ENCODE measurements at regions not wholly inside any gene's neighbourhood (a gene's known extent, or its start where the extent isn't known, plus 50 kb on each side); places are given as distances from the start of the nearest gene placed in this dataset.

DNA sequence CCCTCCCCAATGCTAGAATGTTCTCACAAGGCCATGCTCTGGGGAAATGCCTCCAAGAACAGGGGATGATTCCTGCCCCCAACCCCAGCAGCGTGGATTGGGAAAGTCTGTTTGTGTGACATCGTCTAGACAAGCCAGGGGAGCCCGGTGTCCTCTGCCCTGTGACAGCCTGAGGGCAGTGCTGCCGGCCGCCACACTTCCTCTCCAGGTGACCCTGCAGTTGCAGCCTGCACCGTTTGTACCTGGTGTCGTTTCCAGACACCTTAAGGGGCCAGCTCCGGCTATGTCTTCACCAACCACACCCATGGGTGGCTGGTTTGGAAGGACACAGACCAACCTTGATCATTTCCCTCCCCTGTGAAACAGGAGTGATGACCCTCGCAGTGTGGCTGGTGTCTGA is 372.6 kb downstream of the BCL11B start (continued):
- no peak for TF ChIP-seq RARA (CRISPR knock-in tag; IDR thresholded peaks at IDR 0.05)
- no peak for TF ChIP-seq KMT2B (CRISPR knock-in tag; IDR thresholded peaks at IDR 0.05)
- no peak for TF ChIP-seq NFIB (CRISPR knock-in tag; IDR thresholded peaks at IDR 0.05; ENCODE audit: borderline replicate concordance)
- TF ChIP-seq ISL2 (CRISPR knock-in tag; IDR thresholded peaks at IDR 0.05) = no peak
- TF ChIP-seq SOX5 (CRISPR knock-in tag; IDR thresholded peaks at IDR 0.05; ENCODE audit: borderline replicate concordance) = no peak

DNA sequence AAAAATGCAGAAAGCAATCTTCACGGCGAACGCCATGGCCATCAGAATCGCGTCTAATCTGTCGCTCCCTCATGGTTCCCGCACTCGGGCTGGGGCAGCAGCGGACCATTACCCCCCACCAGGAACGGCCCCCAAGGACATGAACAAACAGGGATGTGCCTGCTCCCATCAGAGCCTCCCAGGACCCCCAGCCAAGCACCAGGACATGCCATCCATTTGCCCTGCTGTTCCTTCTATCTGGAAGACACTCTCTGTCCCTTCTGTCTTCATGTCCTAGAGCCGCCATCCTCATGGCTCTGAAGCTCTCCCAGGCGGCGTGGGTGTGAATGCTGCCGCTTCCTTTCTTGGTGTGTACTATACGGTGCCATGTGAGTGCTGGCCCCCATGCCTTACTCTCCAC is 371.8 kb downstream of the BCL11B start:
- no peaks in the 10 kb centered on the region for H3K36me3 ChIP-seq (replicated peaks in 1 of 2; ENCODE audit: control insufficient read depth in 1 of 2, insufficient read depth in 2 of 2, low read length in 2 of 2)
- H3K27ac ChIP-seq (ENCODE audit: extremely low read length, insufficient read depth, low read length) = no peak overlapping the region
- DNase-seq (ENCODE audit: low spot score) (no peak), FAIRE-seq (no peak), ATAC-seq (no peak)
- peaks cover 0 to 10% of the 10 kb centered on the region in 2 experiments; a peak in 2 of 5 replicates for H3K27me3 ChIP-seq (ENCODE audit: control insufficient read depth in 1 of 2, insufficient read depth in 2 of 2, low read length in 2 of 2)
- no peak overlapping the region for H3K4me2 ChIP-seq (ENCODE audit: low read depth, low read length)
- TF ChIP-seq, protein P1, sequence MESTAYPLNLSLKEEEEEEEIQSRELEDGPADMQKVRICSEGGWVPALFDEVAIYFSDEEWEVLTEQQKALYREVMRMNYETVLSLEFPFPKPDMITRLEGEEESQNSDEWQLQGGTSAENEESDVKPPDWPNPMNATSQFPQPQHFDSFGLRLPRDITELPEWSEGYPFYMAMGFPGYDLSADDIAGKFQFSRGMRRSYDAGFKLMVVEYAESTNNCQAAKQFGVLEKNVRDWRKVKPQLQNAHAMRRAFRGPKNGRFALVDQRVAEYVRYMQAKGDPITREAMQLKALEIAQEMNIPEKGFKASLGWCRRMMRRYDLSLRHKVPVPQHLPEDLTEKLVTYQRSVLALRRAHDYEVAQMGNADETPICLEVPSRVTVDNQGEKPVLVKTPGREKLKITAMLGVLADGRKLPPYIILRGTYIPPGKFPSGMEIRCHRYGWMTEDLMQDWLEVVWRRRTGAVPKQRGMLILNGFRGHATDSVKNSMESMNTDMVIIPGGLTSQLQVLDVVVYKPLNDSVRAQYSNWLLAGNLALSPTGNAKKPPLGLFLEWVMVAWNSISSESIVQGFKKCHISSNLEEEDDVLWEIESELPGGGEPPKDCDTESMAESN (CRISPR knock-in tag; conservative IDR thresholded peaks at IDR 0.05) = no peak
- no peak for TF ChIP-seq ZNF383 (CRISPR knock-in tag; IDR thresholded peaks at IDR 0.05; ENCODE audit: borderline replicate concordance)
- TF ChIP-seq ZNF577 (CRISPR knock-in tag; IDR thresholded peaks at IDR 0.05; ENCODE audit: borderline replicate concordance, low read depth) = no peak
- TF ChIP-seq ZFP36 (IDR thresholded peaks at IDR 0.05; ENCODE audit: borderline replicate concordance, low read depth, low read length, partially characterized antibody) = no peak
- TF ChIP-seq FIP1L1 (IDR thresholded peaks at IDR 0.05; ENCODE audit: borderline replicate concordance, insufficient read depth, low read depth, low read length) = no peak
- TF ChIP-seq, protein P2, sequence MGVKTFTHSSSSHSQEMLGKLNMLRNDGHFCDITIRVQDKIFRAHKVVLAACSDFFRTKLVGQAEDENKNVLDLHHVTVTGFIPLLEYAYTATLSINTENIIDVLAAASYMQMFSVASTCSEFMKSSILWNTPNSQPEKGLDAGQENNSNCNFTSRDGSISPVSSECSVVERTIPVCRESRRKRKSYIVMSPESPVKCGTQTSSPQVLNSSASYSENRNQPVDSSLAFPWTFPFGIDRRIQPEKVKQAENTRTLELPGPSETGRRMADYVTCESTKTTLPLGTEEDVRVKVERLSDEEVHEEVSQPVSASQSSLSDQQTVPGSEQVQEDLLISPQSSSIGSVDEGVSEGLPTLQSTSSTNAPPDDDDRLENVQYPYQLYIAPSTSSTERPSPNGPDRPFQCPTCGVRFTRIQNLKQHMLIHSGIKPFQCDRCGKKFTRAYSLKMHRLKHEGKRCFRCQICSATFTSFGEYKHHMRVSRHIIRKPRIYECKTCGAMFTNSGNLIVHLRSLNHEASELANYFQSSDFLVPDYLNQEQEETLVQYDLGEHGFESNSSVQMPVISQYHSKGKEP (CRISPR knock-in tag; IDR thresholded peaks at IDR 0.05) = no peak
- no peaks in the 10 kb centered on the region for H4K20me1 ChIP-seq (ENCODE audit: insufficient read depth, low read length)
- no peak overlapping the region for H3K4me3 ChIP-seq (replicated peaks in 1 of 3; ENCODE audit: insufficient read depth in 1 of 3, low read depth in 2 of 3, low read length in 3 of 3)
- WGBS (ENCODE audit: low lambda C conversion rate) = 57% methylated on average over 13 of the region's 15 CpGs
- intact Hi-C loops (cut with micrococcal nuclease; ENCODE audit: unreplicated experiment) (no loop called here), in situ Hi-C loops (cut with HindIII; ENCODE audit: extremely low pct_ligation_motif_present, low pct_unique_long_range_greater_than_20kb) (no loop called here)
- ChIA-PET POLR2A (no interaction called here), CTCF (ENCODE audit: low intra/inter-chr PET ratio, low total read pairs) (no interaction called here)
- BruUV-seq (replicated peaks) = no TSS peak
- H3K9ac ChIP-seq (ENCODE audit: insufficient read depth, low read depth, low read length) = no peak overlapping the region
- no peaks in the 10 kb centered on the region for H3K4me1 ChIP-seq (ENCODE audit: insufficient read depth, low read length)
- no peak overlapping the region for H2AFZ ChIP-seq (ENCODE audit: low read length)
- H3K79me2 ChIP-seq (ENCODE audit: insufficient read depth, low read length) = no peaks in the 10 kb centered on the region
- H3K9me3 ChIP-seq (ENCODE audit: low read length) = no peaks in the 10 kb centered on the region

All from HepG2 (cell line).